WTC11 (cell line): ENCODE measurements at regions not wholly inside any gene's neighbourhood (a gene's known extent, or its start where the extent isn't known, plus 50 kb on each side); places are given as distances from the start of the nearest gene placed in this dataset.

Experiments
- ATAC-seq: fragments of 200-7000 bp; cut with Tn5 transposase; 2 replicates; pipeline ENCODE4 v1.10.0; 2021; ENCODE audit warnings: mild to moderate bottlenecking, moderate library complexity
- CTCF ChIA-PET: fragments of 300-600 bp; sonication (Branson Sonifier 250); formaldehyde crosslinking; loops from one replicate; lab custom pipeline; 2021; ENCODE audit warnings: antibody characterized with exemption; lab: Charles Lee
- POLR2A ChIA-PET: fragments of 350-600 bp; sonication (Branson Sonifier 250); formaldehyde crosslinking; loops from one replicate; lab custom pipeline; 2021; ENCODE audit warnings: antibody characterized with exemption; lab: Charles Lee
- DNase-seq: peaks from one replicate; pipeline ENCODE4 v3.0.0; 2021; ENCODE audit warnings: low spot score
- H3K27ac Mint-ChIP-seq: 2 replicates; pipeline ENCODE4 v1.8.0; 2021; ENCODE audit warnings: mixed read lengths
- H3K27me3 Mint-ChIP-seq: 2 replicates; pipeline ENCODE4 v1.8.0; 2021; ENCODE audit warnings: low read depth, mild to moderate bottlenecking, moderate library complexity, mixed read lengths
- H3K36me3 Mint-ChIP-seq: 2 replicates; pipeline ENCODE4 v1.8.0; 2021; ENCODE audit warnings: mixed read lengths
- H3K4me1 Mint-ChIP-seq: 2 replicates; pipeline ENCODE4 v1.8.0; 2022; ENCODE audit warnings: mixed read lengths
- H3K4me3 Mint-ChIP-seq: 2 replicates; pipeline ENCODE4 v1.8.0; 2021; ENCODE audit warnings: mild to moderate bottlenecking, moderate library complexity, mixed read lengths
- H3K9me3 Mint-ChIP-seq: 2 replicates; pipeline ENCODE4 v1.8.0; 2021; ENCODE audit warnings: mixed read lengths
- ATF2 ChIP-seq: sonication (generic); formaldehyde crosslinking; IDR thresholded peaks from 2 replicates; pipeline ENCODE4 v1.8.1; 2022; ENCODE audit warnings: low read depth, missing genetic modification reagents, borderline replicate concordance
- CREM ChIP-seq: sonication (generic); formaldehyde crosslinking; IDR thresholded peaks from 2 replicates; pipeline ENCODE4 v1.8.1; 2022; ENCODE audit warnings: mild to moderate bottlenecking, missing genetic modification reagents, moderate library complexity
- ERG ChIP-seq: fragments of 250-450 bp; sonication (Bioruptor Pico); IDR thresholded peaks from 2 replicates; pipeline ENCODE4 v1.8.0; 2021; ENCODE audit warnings: mild to moderate bottlenecking
- FOXP1 ChIP-seq: sonication (generic); formaldehyde crosslinking; IDR thresholded peaks from 2 replicates; pipeline ENCODE4 v1.8.0; 2022; ENCODE audit warnings: missing genetic modification reagents, mild to moderate bottlenecking, moderate library complexity, borderline replicate concordance
- GTF2I ChIP-seq: fragments of 250-450 bp; sonication (Bioruptor Pico); conservative IDR thresholded peaks from 2 replicates; pipeline ENCODE4 v1.4.0; 2021; ENCODE audit warnings: mild to moderate bottlenecking
- HMGA2 ChIP-seq: fragments of 250-450 bp; sonication (Bioruptor Pico); IDR thresholded peaks from 2 replicates; pipeline ENCODE4 v1.4.0; 2021; ENCODE audit warnings: mild to moderate bottlenecking, moderate library complexity
- JUN ChIP-seq: sonication (generic); formaldehyde crosslinking; IDR thresholded peaks from 2 replicates; pipeline ENCODE4 v1.8.0; 2023; ENCODE audit warnings: mild to moderate bottlenecking, missing genetic modification reagents
- MLX ChIP-seq: sonication (generic); formaldehyde crosslinking; IDR thresholded peaks from 2 replicates; pipeline ENCODE4 v1.8.1; 2023; ENCODE audit warnings: mild to moderate bottlenecking, missing genetic modification reagents, moderate library complexity
- MXD4 ChIP-seq: fragments of 250-450 bp; sonication (Bioruptor Pico); IDR thresholded peaks from 2 replicates; pipeline ENCODE4 v1.8.0; 2021; ENCODE audit warnings: mild to moderate bottlenecking, moderate library complexity, borderline replicate concordance
- MYBL2 ChIP-seq: sonication (generic); formaldehyde crosslinking; IDR thresholded peaks from 2 replicates; pipeline ENCODE4 v1.8.1; 2023; ENCODE audit warnings: mild to moderate bottlenecking, moderate library complexity, missing genetic modification reagents
- NR2C2 ChIP-seq: sonication (generic); formaldehyde crosslinking; IDR thresholded peaks from 2 replicates; pipeline ENCODE4 v1.8.0; 2022; ENCODE audit warnings: mild to moderate bottlenecking, missing genetic modification reagents
- PRRX2 ChIP-seq: fragments of 250-450 bp; sonication (Bioruptor Pico); IDR thresholded peaks from 2 replicates; pipeline ENCODE4 v1.8.0; 2021; ENCODE audit warnings: mild to moderate bottlenecking
- SMAD3 ChIP-seq: sonication (generic); formaldehyde crosslinking; IDR thresholded peaks from 2 replicates; pipeline ENCODE4 v1.8.0; 2022; ENCODE audit warnings: missing genetic modification reagents, mild to moderate bottlenecking, borderline replicate concordance
- SOX15 ChIP-seq: fragments of 250-450 bp; sonication (Bioruptor Pico); IDR thresholded peaks from 2 replicates; pipeline ENCODE4 v1.9.0; 2021; ENCODE audit warnings: mild to moderate bottlenecking
- TEAD4 ChIP-seq: sonication (generic); formaldehyde crosslinking; IDR thresholded peaks from 2 replicates; pipeline ENCODE4 v1.8.0; 2022; ENCODE audit warnings: mild to moderate bottlenecking, missing genetic modification reagents
- USF1 ChIP-seq: sonication (generic); formaldehyde crosslinking; IDR thresholded peaks from 2 replicates; pipeline ENCODE4 v1.8.0; 2022; ENCODE audit warnings: mild to moderate bottlenecking, missing genetic modification reagents
- USF2 ChIP-seq: sonication (generic); formaldehyde crosslinking; IDR thresholded peaks from 2 replicates; pipeline ENCODE4 v1.8.1; 2023; ENCODE audit warnings: mild to moderate bottlenecking, missing genetic modification reagents, moderate library complexity
- ZBTB21 ChIP-seq: sonication (generic); formaldehyde crosslinking; IDR thresholded peaks from 2 replicates; pipeline ENCODE4 v1.8.1; 2023; ENCODE audit warnings: mild to moderate bottlenecking, missing genetic modification reagents, borderline replicate concordance
- ZNF263 ChIP-seq: sonication (generic); formaldehyde crosslinking; IDR thresholded peaks from 2 replicates; pipeline ENCODE4 v1.8.1; 2022; ENCODE audit warnings: low read depth, mild to moderate bottlenecking, moderate library complexity, missing genetic modification reagents
- ZNF425 ChIP-seq: fragments of 250-450 bp; sonication (Bioruptor Pico); conservative IDR thresholded peaks from 2 replicates; pipeline ENCODE4 v1.9.0; 2021; ENCODE audit warnings: mild to moderate bottlenecking
- ZNF671 ChIP-seq: fragments of 250-450 bp; sonication (Bioruptor Pico); IDR thresholded peaks from 2 replicates; pipeline ENCODE4 v1.8.0; 2021; ENCODE audit warnings: mild to moderate bottlenecking

GRCh38 chr3:124409650-124410275, 320.5 kb upstream of the UMPS start:
- H3K27me3 Mint-ChIP-seq = no peaks in the 10 kb centered on the region
- TF ChIP-seq MXD4 (CRISPR knock-in tag) (no peak), MLX (CRISPR knock-in tag) (no peak), CREM (CRISPR knock-in tag) (no peak), ERG (no peak)
- TF ChIP-seq, all 79 proteins: peak for 0
- CTCF ChIA-PET = no interaction called here
- Mint-ChIP-seq H3K4me3 (no peak overlapping the region), H3K9me3 (no peaks in the 10 kb centered on the region), H3K4me1 (peaks cover 3% of the 10 kb centered on the region; the same call in 1 of the 2 replicates), H3K36me3 (no peaks in the 10 kb centered on the region), H3K27ac (no peak overlapping the region)
- ATAC-seq (0 out of 2 replicates have a peak, but pooled peaks have one; percentile 22), DNase-seq (no peak)
- POLR2A ChIA-PET = no interaction called here

GRCh38 chr3:124410471-124410870, 319.8 kb upstream of the UMPS start:
- H3K4me3 Mint-ChIP-seq = no peak overlapping the region
- no peaks in the 10 kb centered on the region for H3K27me3 Mint-ChIP-seq
- TF ChIP-seq ATF2 (no peak), NR2C2 (no peak), JUN (CRISPR knock-in tag) (no peak), ZNF425 (CRISPR knock-in tag) (no peak), ZNF263 (CRISPR knock-in tag) (no peak), MXD4 (CRISPR knock-in tag) (no peak), ZBTB21 (CRISPR knock-in tag) (no peak), USF1 (CRISPR knock-in tag) (no peak), ZNF671 (CRISPR knock-in tag) (no peak), GTF2I (CRISPR knock-in tag) (no peak), FOXP1 (no peak), USF2 (CRISPR knock-in tag) (no peak), TEAD4 (CRISPR knock-in tag) (no peak), MYBL2 (CRISPR knock-in tag) (no peak), SOX15 (CRISPR knock-in tag) (no peak), PRRX2 (CRISPR knock-in tag) (no peak), SMAD3 (CRISPR knock-in tag) (no peak), HMGA2 (CRISPR knock-in tag) (no peak)
- ATAC-seq = no peak
- no peaks in the 10 kb centered on the region for H3K9me3 Mint-ChIP-seq
- no peak for DNase-seq
- peaks cover 3% of the 10 kb centered on the region; the same call in 1 of the 2 replicates for H3K4me1 Mint-ChIP-seq
- H3K36me3 Mint-ChIP-seq = no peaks in the 10 kb centered on the region
- ChIA-PET POLR2A (no interaction called here), CTCF (no interaction called here)
- no peak overlapping the region for H3K27ac Mint-ChIP-seq
